ENCODE measurements at regions not wholly inside any gene's neighbourhood (a gene's known extent, or its start where the extent isn't known, plus 50 kb on each side); places are given as distances from the start of the nearest gene placed in this dataset.

- Histone ChIP-seq H3K4me2 (replicated peaks; ENCODE audit: low read depth, low read length, poor library complexity, severe bottlenecking) (no peak overlapping the region), H3K4me3 (ENCODE audit: control extremely low read depth in 1 of 5, extremely low read depth in 1 of 5, insufficient read depth in 1 of 5, low read depth in 2 of 5, low read length in 4 of 5) (no peak overlapping the region), H4K20me1 (ENCODE audit: control insufficient read depth, insufficient read depth, low read length, poor library complexity, severe bottlenecking) (no peaks in the 10 kb centered on the region), H3K27ac (ENCODE audit: low read length in 2 of 2) (no peak overlapping the region), H3K4me1 (ENCODE audit: control insufficient read depth in 2 of 2, insufficient read depth in 2 of 2, low read length in 2 of 2) (no peaks in the 10 kb centered on the region), H2AFZ (ENCODE audit: insufficient read depth, low read depth, low read length, poor library complexity, severe bottlenecking) (no peak overlapping the region), H3K79me2 (ENCODE audit: control insufficient read depth, insufficient read depth, low read length) (no peaks in the 10 kb centered on the region), H3K27me3 (replicated peaks in 1 of 4; ENCODE audit: control extremely low read depth in 1 of 4, control insufficient read depth in 3 of 4, insufficient read depth in 4 of 4, low read length in 3 of 4) (no peaks in the 10 kb centered on the region), H3K36me3 (replicated peaks in 1 of 2; ENCODE audit: control extremely low read depth in 1 of 2, control insufficient read depth in 1 of 2, extremely low read depth in 1 of 2, insufficient read depth in 2 of 2, low read length in 1 of 2) (no peaks in the 10 kb centered on the region), H3K9me3 (ENCODE audit: control extremely low read depth in 1 of 3, control insufficient read depth in 2 of 3, insufficient read depth in 1 of 3, low read length in 2 of 3) (no peaks in the 10 kb centered on the region), H3K9ac (ENCODE audit: low read length) (no peak overlapping the region)
- no peak overlapping the region for H3K4me3 Mint-ChIP-seq
- intact Hi-C loops (cut with micrococcal nuclease), result no loop called here
- DNase-seq, result no peak
- WGBS (ENCODE audit: insufficient coverage), result no CpG with 5 or more reads among the region's 2 CpGs
- POLR2A ChIA-PET, result no interaction called here
- H3K27me3 Mint-ChIP-seq, result peaks cover 14% of the 10 kb centered on the region
- H3K4me1 Mint-ChIP-seq, result no peaks in the 10 kb centered on the region
- H3K27ac Mint-ChIP-seq, result no peak overlapping the region
- H3K9me3 Mint-ChIP-seq (ENCODE audit: insufficient read depth), result no peaks in the 10 kb centered on the region
- CTCF ChIA-PET, result no interaction called here
- no peak for ATAC-seq (ENCODE audit: low read depth)
- TF ChIP-seq CTCF (IDR thresholded peaks at IDR 0.05) (no peak), EZH2 (IDR thresholded peaks at IDR 0.05; ENCODE audit: borderline replicate concordance, insufficient read depth, low read depth, low read length, poor library complexity, severe bottlenecking) (no peak)
Observed at GRCh38 chr11:122028036-122028435, 88.0 kb downstream of the BLID start.

- Mint-ChIP-seq H3K27ac (no peak overlapping the region), H3K9me3 (ENCODE audit: insufficient read depth) (no peaks in the 10 kb centered on the region), H3K27me3 (peaks cover 14% of the 10 kb centered on the region), H3K4me3 (no peak overlapping the region), H3K4me1 (no peaks in the 10 kb centered on the region)
- ChIA-PET CTCF (no interaction called here), POLR2A (no interaction called here)
- no peaks in the 10 kb centered on the region for H3K27me3 ChIP-seq (replicated peaks in 1 of 4; ENCODE audit: control extremely low read depth in 1 of 4, control insufficient read depth in 3 of 4, insufficient read depth in 4 of 4, low read length in 3 of 4)
- no peaks in the 10 kb centered on the region for H3K36me3 ChIP-seq (replicated peaks in 1 of 2; ENCODE audit: control extremely low read depth in 1 of 2, control insufficient read depth in 1 of 2, extremely low read depth in 1 of 2, insufficient read depth in 2 of 2, low read length in 1 of 2)
- H3K79me2 ChIP-seq (ENCODE audit: control insufficient read depth, insufficient read depth, low read length), result no peaks in the 10 kb centered on the region
- H3K4me2 ChIP-seq (replicated peaks; ENCODE audit: low read depth, low read length, poor library complexity, severe bottlenecking), result no peak overlapping the region
- H4K20me1 ChIP-seq (ENCODE audit: control insufficient read depth, insufficient read depth, low read length, poor library complexity, severe bottlenecking), result no peaks in the 10 kb centered on the region
- intact Hi-C loops (cut with micrococcal nuclease), result no loop called here
- H3K4me3 ChIP-seq (ENCODE audit: control extremely low read depth in 1 of 5, extremely low read depth in 1 of 5, insufficient read depth in 1 of 5, low read depth in 2 of 5, low read length in 4 of 5), result no peak overlapping the region
- H3K9me3 ChIP-seq (ENCODE audit: control extremely low read depth in 1 of 3, control insufficient read depth in 2 of 3, insufficient read depth in 1 of 3, low read length in 2 of 3), result no peaks in the 10 kb centered on the region
- DNase-seq, result no peak
- no peak overlapping the region for H3K9ac ChIP-seq (ENCODE audit: low read length)
- no peak overlapping the region for H2AFZ ChIP-seq (ENCODE audit: insufficient read depth, low read depth, low read length, poor library complexity, severe bottlenecking)
- H3K4me1 ChIP-seq (ENCODE audit: control insufficient read depth in 2 of 2, insufficient read depth in 2 of 2, low read length in 2 of 2), result no peaks in the 10 kb centered on the region
- WGBS (ENCODE audit: insufficient coverage), result 95% methylated on average over 6 of the region's 12 CpGs
- no peak overlapping the region for H3K27ac ChIP-seq (ENCODE audit: low read length in 2 of 2)
- TF ChIP-seq EZH2 (IDR thresholded peaks at IDR 0.05; ENCODE audit: borderline replicate concordance, insufficient read depth, low read depth, low read length, poor library complexity, severe bottlenecking) (no peak), CTCF (IDR thresholded peaks at IDR 0.05) (no peak)
- no peak for ATAC-seq (ENCODE audit: low read depth)
Observed at GRCh38 chr11:122025757-122026156, 90.3 kb downstream of the BLID start.
